ENCODE measurements at regions not wholly inside any gene's neighbourhood (a gene's known extent, or its start where the extent isn't known, plus 50 kb on each side); places are given as distances from the start of the nearest gene placed in this dataset.

DNA sequence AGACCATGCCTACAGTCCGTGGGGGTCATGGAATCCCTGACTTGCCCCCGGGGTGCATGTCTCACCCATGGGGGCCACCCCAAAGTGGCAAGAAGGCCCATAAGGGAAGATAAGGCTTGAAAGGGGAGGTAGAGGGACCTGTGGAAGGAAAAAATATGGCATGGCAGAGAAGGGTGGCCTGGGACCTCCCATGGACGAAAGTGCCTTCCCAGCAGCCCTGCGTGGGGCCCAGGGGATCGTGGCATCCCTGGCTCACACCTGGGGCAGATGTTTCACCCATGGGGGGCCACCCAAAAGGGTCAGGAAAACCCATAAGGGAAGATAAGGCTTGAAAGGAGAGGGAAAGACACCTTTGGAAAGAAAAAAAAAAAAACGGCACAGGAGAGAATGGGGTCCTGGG lies 264.6 kb downstream of the ALG10 start:
- TF ChIP-seq, protein P1, sequence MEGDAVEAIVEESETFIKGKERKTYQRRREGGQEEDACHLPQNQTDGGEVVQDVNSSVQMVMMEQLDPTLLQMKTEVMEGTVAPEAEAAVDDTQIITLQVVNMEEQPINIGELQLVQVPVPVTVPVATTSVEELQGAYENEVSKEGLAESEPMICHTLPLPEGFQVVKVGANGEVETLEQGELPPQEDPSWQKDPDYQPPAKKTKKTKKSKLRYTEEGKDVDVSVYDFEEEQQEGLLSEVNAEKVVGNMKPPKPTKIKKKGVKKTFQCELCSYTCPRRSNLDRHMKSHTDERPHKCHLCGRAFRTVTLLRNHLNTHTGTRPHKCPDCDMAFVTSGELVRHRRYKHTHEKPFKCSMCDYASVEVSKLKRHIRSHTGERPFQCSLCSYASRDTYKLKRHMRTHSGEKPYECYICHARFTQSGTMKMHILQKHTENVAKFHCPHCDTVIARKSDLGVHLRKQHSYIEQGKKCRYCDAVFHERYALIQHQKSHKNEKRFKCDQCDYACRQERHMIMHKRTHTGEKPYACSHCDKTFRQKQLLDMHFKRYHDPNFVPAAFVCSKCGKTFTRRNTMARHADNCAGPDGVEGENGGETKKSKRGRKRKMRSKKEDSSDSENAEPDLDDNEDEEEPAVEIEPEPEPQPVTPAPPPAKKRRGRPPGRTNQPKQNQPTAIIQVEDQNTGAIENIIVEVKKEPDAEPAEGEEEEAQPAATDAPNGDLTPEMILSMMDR (conservative IDR thresholded peaks at IDR 0.05; ENCODE audit: low read depth, low read length), result no peak
- DNase-seq (ENCODE audit: low read depth), result no peak
- no peak overlapping the region for H3K4me3 ChIP-seq (ENCODE audit: low read depth, low read length)

DNA sequence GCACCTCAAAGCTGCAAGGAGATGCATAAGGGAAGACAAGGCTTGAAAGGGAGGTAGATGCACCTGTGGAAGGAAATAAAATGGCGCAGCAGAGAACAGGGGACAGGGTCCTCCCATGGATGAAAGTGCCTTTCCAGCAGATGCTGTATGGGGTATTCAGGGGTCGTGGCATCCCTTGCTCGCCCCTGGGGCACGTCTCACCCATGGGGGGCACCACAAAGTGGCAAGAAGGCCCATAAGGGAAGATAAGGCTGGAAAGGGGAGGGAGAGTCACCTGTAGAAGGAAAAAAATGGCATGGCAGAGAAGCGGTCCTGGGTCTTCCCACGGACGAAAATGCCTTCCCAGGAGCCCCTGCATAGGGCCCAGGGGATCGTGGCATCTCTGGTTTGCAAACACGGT lies 265.1 kb downstream of the ALG10 start:
- TF ChIP-seq, protein P1 (conservative IDR thresholded peaks at IDR 0.05; ENCODE audit: low read depth, low read length), result no peak
- H3K4me3 ChIP-seq (ENCODE audit: low read depth, low read length), result no peak overlapping the region
- DNase-seq (ENCODE audit: low read depth), result no peak

DNA sequence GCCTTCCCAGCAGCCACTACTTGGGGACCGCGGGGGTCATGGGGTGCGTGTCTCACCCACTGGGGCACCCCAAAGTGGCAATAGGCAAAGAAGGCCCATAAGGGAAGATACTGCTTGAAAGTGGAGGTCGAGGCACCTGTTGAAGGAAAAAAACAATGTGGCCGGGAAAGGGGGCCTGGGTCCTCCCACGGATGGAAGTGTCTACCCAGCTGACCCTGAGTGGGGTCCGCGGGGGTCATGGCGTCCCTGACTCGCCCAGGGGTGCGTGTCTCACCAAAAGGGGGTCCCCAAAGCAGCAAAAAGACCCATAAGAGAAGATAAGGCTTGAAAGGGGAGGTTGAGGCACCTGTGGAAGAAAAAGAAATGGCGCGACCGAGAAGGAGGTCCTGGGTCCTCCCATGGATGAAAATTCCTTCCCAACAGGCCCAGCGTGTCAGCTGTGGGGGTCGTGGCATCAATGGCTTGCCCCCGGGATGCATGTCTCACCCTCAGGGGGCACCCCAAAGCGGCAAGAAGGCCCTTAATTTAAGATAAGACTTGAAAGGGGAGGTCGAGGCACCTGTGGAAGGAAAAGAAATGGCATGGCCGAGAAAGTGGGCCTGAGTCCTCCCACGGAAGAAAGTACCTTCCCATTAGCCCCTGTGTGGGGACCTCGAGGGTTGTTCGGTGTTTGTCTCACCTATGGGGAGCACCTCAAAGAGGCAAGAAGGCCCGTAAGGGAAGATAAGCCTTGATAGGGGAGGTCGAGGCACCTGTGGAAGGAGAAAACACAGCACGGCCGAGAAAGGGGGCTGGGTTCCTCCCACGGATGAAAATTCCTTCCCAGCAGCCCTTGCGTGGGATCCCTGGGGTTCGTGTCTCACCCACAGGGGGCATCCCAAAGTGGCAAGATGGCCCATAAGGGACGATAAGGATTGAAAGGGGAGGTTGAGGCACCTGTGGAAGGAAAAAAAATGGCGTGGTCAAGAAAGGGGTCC lies 266.0 kb downstream of the ALG10 start:
- no peak for DNase-seq (ENCODE audit: low read depth)
- TF ChIP-seq, protein P1 (conservative IDR thresholded peaks at IDR 0.05; ENCODE audit: low read depth, low read length), result no peak
- no peak overlapping the region for H3K4me3 ChIP-seq (ENCODE audit: low read depth, low read length)

DNA sequence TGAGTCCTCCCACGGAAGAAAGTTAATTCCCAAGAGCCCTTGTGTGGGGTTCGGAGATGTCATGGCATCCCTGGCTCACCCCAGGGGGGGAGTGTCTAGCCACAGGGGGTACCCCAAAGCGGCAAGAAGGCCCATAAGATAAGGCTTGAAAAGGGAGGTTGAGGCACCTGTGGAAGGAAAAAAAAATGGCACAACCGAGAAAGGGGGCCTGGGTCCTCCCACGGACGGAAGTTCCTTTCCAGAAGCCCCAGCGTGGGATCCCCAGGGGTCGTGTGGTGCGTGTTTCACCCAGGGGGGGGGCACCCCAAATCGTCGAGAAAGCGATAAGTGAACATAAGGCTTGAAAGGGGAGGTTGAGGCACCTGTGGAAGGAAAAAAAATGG lies 266.7 kb downstream of the ALG10 start:
- TF ChIP-seq, protein P1 (conservative IDR thresholded peaks at IDR 0.05; ENCODE audit: low read depth, low read length), result no peak
- no peak overlapping the region for H3K4me3 ChIP-seq (ENCODE audit: low read depth, low read length)
- no peak for DNase-seq (ENCODE audit: low read depth)

DNA sequence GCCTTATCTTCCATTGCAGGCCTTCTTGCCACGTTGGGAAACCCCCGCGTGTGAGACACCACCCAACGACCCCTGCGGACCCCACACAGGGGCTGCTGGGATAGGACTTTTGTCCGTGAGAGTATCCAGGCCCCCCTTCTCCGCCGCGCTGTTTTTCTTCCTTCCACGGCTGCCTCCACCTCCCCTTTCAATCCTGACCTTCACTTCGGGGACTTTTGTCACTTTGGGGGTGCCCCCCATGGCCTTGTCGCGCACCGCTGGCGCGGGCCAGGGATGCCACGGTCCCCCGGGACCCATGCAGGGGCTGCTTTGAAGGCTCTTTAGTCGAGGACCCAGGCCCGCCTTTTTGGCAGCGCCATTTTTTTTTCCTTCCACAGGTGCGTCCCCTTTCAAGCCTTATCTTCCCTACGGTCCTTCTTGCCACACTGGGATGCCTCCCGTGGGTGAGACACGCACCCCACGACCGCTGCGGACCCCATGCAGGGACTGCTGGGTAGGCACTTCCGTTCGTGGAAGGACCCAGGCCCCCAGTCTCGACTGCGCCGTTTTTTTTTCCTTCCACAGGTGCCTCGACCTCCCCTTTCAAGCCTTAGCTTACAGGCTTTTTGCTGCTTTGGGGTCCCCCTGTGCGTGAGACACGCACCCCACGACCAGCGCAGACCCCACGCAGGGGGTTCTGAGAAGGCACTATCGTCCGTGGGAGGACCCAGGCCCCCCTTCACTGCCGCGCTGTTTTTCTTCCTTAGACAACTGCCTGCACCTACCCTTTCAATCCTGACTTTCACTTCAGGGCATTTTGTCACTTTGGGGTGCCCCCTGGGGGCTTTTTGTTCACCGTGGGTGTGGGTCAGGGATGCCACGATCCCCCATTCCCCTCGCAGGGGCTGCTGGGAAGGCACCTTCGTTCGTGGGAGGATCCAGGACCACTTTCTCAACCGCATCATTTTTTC lies 267.4 kb downstream of the ALG10 start:
- no peak overlapping the region for H3K4me3 ChIP-seq (ENCODE audit: low read depth, low read length)
- TF ChIP-seq, protein P1 (conservative IDR thresholded peaks at IDR 0.05; ENCODE audit: low read depth, low read length), result no peak
- DNase-seq (ENCODE audit: low read depth), result no peak

DNA sequence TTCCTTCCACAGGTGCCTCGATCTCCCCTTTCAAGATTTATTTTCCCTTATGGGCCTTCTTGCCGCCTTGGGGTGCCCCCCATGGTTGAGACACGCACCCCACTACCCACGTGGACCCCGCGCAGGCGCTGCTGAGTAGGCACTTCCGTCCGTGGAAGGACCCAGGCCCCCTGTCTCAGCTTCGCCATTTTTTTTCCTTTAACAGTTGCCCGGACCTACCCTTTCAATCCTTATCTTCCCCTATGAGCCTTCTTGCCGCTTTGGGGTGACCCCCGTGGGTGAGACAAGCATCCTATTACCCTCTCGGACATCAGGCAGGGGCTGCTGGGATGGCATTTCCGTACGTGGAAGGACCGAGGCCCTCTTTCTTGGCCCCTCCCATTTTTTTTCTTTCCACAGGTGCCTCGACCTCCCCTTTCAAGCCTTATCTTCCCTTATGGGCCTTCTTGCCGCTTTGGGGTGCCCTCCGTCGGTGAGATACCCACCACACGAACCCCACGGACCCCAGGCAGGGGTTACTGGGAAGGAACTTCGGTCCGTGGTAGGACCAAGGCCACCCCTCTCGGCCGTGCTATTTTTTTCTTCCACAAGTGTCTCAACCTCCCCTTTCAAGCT lies 268.2 kb downstream of the ALG10 start:
- no peak for DNase-seq (ENCODE audit: low read depth)
- TF ChIP-seq, protein P1 (conservative IDR thresholded peaks at IDR 0.05; ENCODE audit: low read depth, low read length), result no peak
- H3K4me3 ChIP-seq (ENCODE audit: low read depth, low read length), result no peak overlapping the region
